OCI-LY3 (cell line): ENCODE measurements at regions not wholly inside any gene's neighbourhood (a gene's known extent, or its start where the extent isn't known, plus 50 kb on each side); places are given as distances from the start of the nearest gene placed in this dataset.

Experiments
- CTCF ChIP-seq: fragments of 200-600, 300-600 bp; sonication (generic); IDR thresholded peaks from 2 replicates; pipeline ENCODE4 v1.5.1; 2014; ENCODE audit warnings: antibody characterized with exemption, low read length, low read depth
- EZH2phosphoT487 ChIP-seq: fragments of 200-600 bp; shearing (Covaris generic); IDR thresholded peaks from 2 replicates; pipeline ENCODE4 v1.6.1; 2018; ENCODE audit warnings: antibody characterized with exemption, mixed run types, low read depth

- TF ChIP-seq CTCF (no peak), EZH2phosphoT487 (no peak)
Measured at GRCh38 chr12:76687981-76688380, 75.9 kb upstream of the ZDHHC17 start.
